HL-60 (cell line): ENCODE measurements at regions not wholly inside any gene's neighbourhood (a gene's known extent, or its start where the extent isn't known, plus 50 kb on each side); places are given as distances from the start of the nearest gene placed in this dataset.
"Not testable (repeated sequence)": the region's sequence is repeated elsewhere in the genome, so short reads cannot be mapped to it uniquely, and the experiment has no call there.

Experiments
- POLR2AphosphoS5 ChIP-seq: IDR thresholded peaks from 2 replicates; pipeline ENCODE4 v1.6.1; 2012; ENCODE audit warnings: low read depth
- SPI1 ChIP-seq: IDR thresholded peaks from 2 replicates; pipeline ENCODE4 v1.6.1; 2012; ENCODE audit warnings: low read depth, mild to moderate bottlenecking, borderline replicate concordance
- TF ChIP-seq, protein P1 (sequence below): IDR thresholded peaks from 2 replicates; pipeline ENCODE4 v1.6.1; 2012; ENCODE audit warnings: low read depth; ENCODE audit not compliant: insufficient replicate concordance
- TF ChIP-seq, protein P2 (sequence below): IDR thresholded peaks from one replicate; pipeline ENCODE4 v1.5.1; 2011; ENCODE audit warnings: low read length, control low read depth, inconsistent platforms; ENCODE audit not compliant: insufficient read depth

DNA sequence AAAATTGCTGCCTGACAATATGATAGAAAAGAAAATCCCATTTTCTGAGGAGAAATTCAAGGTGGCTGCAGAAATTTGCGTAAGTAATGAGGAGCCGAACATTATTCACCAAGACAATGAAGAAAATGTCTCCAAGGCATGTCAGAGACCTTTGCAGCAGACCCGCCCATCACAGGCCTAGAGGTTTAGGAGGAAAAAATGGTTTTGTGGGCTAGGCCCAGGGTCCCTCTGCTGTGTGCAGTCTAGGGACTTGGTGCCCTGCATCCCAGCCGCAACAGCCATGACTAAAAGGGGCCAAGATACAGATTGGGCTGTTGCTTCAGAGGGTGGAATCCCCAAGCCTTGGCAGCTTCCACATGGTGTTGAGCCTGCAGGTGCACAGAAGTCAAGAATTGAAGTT, 223.1 kb downstream of the PPP4R3C start:
- TF ChIP-seq POLR2AphosphoS5, SPI1: not testable (repeated sequence)
- TF ChIP-seq, protein P1, sequence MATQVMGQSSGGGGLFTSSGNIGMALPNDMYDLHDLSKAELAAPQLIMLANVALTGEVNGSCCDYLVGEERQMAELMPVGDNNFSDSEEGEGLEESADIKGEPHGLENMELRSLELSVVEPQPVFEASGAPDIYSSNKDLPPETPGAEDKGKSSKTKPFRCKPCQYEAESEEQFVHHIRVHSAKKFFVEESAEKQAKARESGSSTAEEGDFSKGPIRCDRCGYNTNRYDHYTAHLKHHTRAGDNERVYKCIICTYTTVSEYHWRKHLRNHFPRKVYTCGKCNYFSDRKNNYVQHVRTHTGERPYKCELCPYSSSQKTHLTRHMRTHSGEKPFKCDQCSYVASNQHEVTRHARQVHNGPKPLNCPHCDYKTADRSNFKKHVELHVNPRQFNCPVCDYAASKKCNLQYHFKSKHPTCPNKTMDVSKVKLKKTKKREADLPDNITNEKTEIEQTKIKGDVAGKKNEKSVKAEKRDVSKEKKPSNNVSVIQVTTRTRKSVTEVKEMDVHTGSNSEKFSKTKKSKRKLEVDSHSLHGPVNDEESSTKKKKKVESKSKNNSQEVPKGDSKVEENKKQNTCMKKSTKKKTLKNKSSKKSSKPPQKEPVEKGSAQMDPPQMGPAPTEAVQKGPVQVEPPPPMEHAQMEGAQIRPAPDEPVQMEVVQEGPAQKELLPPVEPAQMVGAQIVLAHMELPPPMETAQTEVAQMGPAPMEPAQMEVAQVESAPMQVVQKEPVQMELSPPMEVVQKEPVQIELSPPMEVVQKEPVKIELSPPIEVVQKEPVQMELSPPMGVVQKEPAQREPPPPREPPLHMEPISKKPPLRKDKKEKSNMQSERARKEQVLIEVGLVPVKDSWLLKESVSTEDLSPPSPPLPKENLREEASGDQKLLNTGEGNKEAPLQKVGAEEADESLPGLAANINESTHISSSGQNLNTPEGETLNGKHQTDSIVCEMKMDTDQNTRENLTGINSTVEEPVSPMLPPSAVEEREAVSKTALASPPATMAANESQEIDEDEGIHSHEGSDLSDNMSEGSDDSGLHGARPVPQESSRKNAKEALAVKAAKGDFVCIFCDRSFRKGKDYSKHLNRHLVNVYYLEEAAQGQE, result not testable (repeated sequence)
- TF ChIP-seq, protein P2, sequence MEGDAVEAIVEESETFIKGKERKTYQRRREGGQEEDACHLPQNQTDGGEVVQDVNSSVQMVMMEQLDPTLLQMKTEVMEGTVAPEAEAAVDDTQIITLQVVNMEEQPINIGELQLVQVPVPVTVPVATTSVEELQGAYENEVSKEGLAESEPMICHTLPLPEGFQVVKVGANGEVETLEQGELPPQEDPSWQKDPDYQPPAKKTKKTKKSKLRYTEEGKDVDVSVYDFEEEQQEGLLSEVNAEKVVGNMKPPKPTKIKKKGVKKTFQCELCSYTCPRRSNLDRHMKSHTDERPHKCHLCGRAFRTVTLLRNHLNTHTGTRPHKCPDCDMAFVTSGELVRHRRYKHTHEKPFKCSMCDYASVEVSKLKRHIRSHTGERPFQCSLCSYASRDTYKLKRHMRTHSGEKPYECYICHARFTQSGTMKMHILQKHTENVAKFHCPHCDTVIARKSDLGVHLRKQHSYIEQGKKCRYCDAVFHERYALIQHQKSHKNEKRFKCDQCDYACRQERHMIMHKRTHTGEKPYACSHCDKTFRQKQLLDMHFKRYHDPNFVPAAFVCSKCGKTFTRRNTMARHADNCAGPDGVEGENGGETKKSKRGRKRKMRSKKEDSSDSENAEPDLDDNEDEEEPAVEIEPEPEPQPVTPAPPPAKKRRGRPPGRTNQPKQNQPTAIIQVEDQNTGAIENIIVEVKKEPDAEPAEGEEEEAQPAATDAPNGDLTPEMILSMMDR, result not testable (repeated sequence)
